ENCODE measurements at regions not wholly inside any gene's neighbourhood (a gene's known extent, or its start where the extent isn't known, plus 50 kb on each side); places are given as distances from the start of the nearest gene placed in this dataset.

DNA sequence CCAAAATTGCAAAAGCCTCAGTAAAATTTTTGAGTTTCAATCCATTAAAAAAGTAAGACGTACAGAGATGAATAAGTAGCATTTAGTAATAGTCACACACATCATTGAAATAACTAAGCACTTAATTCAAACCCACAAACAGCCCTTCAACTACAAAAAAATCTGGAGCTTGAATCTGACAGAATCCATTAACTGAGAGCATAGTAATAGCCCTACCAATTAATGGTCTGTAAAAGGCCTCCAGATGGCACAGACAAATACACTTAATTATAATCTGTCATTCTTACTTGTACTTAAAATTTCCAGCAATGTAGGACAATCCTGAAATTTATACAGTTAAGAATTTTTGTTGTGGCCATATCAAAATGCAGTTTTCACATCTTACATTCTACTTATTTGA lies 246.9 kb downstream of the VGLL3 start:
- DNase-seq = no peak
- in situ Hi-C loops (cut with HindIII; ENCODE audit: low pct_ligation_motif_present, low pct_unique_long_range_greater_than_20kb, low sequenced_read_pairs) = no loop called here

GRCh38 chr3:86743233-86743632 lies 247.7 kb downstream of the VGLL3 start:
- in situ Hi-C loops (cut with HindIII; ENCODE audit: low pct_ligation_motif_present, low pct_unique_long_range_greater_than_20kb, low sequenced_read_pairs) = no loop called here
- DNase-seq = no peak

GRCh38 chr3:86740751-86741150 lies 250.2 kb downstream of the VGLL3 start:
- in situ Hi-C loops (cut with HindIII; ENCODE audit: low pct_ligation_motif_present, low pct_unique_long_range_greater_than_20kb, low sequenced_read_pairs) = no loop called here
- no peak for DNase-seq

DNA sequence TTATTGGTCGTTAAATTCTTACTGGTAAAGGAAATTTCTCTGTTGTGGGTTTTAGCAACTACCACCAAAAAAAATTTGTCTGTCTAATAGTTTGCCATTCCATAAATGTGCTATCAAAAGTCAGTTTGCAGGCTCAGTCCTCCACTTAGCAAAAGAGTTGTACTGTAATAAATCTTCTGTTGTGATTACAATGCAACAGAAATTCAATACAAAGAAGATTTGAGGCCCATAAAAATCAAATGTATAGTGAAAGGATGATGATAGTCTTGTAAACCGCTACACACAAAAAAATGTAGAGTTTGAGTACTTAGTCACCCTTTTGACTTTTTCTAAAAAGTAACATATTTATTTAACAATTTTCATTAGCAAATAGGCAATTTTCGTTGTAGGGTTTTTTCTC lies 251.7 kb downstream of the VGLL3 start:
- DNase-seq = no peak
- in situ Hi-C loops (cut with HindIII; ENCODE audit: low pct_ligation_motif_present, low pct_unique_long_range_greater_than_20kb, low sequenced_read_pairs) = no loop called here

GRCh38 chr3:86738684-86739083 lies 252.3 kb downstream of the VGLL3 start:
- DNase-seq = no peak
- in situ Hi-C loops (cut with HindIII; ENCODE audit: low pct_ligation_motif_present, low pct_unique_long_range_greater_than_20kb, low sequenced_read_pairs) = no loop called here

DNA sequence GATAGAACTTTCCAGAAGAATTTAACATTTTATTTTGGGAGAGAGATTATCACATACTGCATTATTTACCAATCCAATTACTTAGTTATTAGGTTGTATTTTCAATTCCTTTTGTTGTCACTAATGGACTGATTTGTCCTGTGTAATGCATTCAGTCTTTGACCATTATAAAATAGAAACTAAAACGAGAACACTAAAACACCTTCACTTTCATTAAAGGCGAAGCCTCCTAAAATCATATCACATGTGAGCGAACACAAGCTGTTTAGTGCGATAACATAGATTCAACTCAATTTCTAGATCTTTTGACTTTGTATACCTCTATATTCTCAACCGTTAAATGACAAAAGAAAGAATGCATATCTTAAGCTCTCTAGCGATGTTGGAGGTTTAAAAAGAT lies 253.4 kb downstream of the VGLL3 start:
- no peak for DNase-seq
- in situ Hi-C loops (cut with HindIII; ENCODE audit: low pct_ligation_motif_present, low pct_unique_long_range_greater_than_20kb, low sequenced_read_pairs) = no loop called here

GRCh38 chr3:86733257-86733656 lies 257.7 kb downstream of the VGLL3 start:
- in situ Hi-C loops (cut with HindIII; ENCODE audit: low pct_ligation_motif_present, low pct_unique_long_range_greater_than_20kb, low sequenced_read_pairs) = no loop called here
- DNase-seq = no peak

GRCh38 chr3:86731501-86731901 lies 259.4 kb downstream of the VGLL3 start:
- DNase-seq = no peak
- in situ Hi-C loops (cut with HindIII; ENCODE audit: low pct_ligation_motif_present, low pct_unique_long_range_greater_than_20kb, low sequenced_read_pairs) = no loop called here

DNA sequence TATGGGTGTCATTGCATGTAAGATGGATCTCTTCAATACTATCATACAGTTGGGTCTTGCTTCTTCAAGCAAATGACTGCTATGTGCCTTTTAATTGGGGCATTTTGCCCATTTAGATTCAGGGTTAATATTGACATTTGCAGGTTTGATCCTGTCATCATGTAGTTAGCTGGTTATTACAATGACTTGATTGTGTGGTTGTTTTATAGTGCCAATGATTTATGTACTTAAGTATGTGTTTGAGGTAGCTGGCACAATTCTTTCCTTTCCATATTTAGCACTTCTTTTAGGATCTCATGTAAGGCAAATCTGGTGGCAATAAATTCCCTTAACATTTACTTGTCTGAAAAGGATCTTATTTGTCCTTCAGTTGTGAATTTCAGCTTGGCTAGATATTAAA lies 267.5 kb downstream of the VGLL3 start:
- no peak for DNase-seq

GRCh38 chr3:86711634-86712033 lies 279.3 kb downstream of the VGLL3 start:
- in situ Hi-C loops (cut with HindIII; ENCODE audit: low pct_ligation_motif_present, low pct_unique_long_range_greater_than_20kb, low sequenced_read_pairs) = no loop called here
- no peak for DNase-seq

More for the DNA sequence above, 267.5 kb downstream of the VGLL3 start:
- in situ Hi-C loops (cut with HindIII; ENCODE audit: low pct_ligation_motif_present, low pct_unique_long_range_greater_than_20kb, low sequenced_read_pairs) = no loop called here

- no peak for DNase-seq
- in situ Hi-C loops (cut with HindIII; ENCODE audit: low pct_ligation_motif_present, low pct_unique_long_range_greater_than_20kb, low sequenced_read_pairs) = no loop called here
These were observed 282.1 kb downstream of the VGLL3 start for GRCh38 chr3:86708893-86709292.

GRCh38 chr3:86702381-86702958 lies 288.5 kb downstream of the VGLL3 start:
- in situ Hi-C loops (cut with HindIII; ENCODE audit: low pct_ligation_motif_present, low pct_unique_long_range_greater_than_20kb, low sequenced_read_pairs) = no loop called here
- peak; percentile 10 for DNase-seq

DNA sequence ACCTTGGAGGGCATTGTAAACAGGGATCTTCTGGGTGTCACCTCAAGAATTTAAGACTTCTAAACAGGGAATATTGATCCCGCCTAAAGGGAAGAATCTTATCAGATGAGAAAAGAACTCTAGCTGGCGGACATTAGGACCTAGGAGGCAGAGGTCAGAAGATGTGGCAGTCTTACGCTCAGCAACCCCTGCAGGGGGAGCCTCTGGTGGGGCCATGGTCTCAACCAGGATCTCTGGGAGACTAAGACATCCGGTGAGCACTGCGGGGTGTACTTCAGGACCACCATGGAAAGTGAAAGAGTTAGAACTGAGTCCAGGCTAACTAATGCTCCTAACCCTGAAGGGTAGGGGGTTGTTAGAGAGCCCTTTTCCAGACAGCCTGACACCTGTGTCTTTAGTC lies 295.2 kb downstream of the VGLL3 start:
- DNase-seq = no peak
- in situ Hi-C loops (cut with HindIII; ENCODE audit: low pct_ligation_motif_present, low pct_unique_long_range_greater_than_20kb, low sequenced_read_pairs) = no loop called here

DNA sequence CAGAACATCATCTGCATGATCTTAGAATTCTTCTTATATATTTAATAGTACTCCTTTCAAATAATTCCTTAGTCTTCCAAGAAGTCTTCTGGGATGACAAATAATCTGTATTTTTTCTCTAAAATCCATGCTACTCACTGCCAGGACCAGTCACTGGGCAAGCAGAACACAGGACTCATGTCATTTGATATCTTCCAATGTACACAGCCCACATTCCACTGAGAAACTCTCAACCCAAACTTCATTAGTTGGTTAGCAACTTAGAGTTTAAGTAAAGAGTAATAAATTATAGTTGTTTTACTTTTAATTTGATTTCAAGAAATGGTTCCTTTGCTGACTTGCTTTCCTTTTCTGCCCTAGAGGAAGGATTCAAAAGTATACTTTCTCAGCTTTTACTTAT lies 317.0 kb downstream of the VGLL3 start:
- in situ Hi-C loops (cut with HindIII; ENCODE audit: low pct_ligation_motif_present, low pct_unique_long_range_greater_than_20kb, low sequenced_read_pairs) = no loop called here

GRCh38 chr3:86661817-86662216 lies 329.1 kb downstream of the VGLL3 start:
- in situ Hi-C loops (cut with HindIII; ENCODE audit: low pct_ligation_motif_present, low pct_unique_long_range_greater_than_20kb, low sequenced_read_pairs) = no loop called here
- DNase-seq = no peak

More for the DNA sequence above, 317.0 kb downstream of the VGLL3 start:
- no peak for DNase-seq

GRCh38 chr3:86658876-86659275 lies 332.1 kb downstream of the VGLL3 start:
- in situ Hi-C loops (cut with HindIII; ENCODE audit: low pct_ligation_motif_present, low pct_unique_long_range_greater_than_20kb, low sequenced_read_pairs) = no loop called here
- DNase-seq = no peak

- DNase-seq = no peak
- in situ Hi-C loops (cut with HindIII; ENCODE audit: low pct_ligation_motif_present, low pct_unique_long_range_greater_than_20kb, low sequenced_read_pairs) = no loop called here
These were observed 336.0 kb downstream of the VGLL3 start for GRCh38 chr3:86654806-86655460.

DNA sequence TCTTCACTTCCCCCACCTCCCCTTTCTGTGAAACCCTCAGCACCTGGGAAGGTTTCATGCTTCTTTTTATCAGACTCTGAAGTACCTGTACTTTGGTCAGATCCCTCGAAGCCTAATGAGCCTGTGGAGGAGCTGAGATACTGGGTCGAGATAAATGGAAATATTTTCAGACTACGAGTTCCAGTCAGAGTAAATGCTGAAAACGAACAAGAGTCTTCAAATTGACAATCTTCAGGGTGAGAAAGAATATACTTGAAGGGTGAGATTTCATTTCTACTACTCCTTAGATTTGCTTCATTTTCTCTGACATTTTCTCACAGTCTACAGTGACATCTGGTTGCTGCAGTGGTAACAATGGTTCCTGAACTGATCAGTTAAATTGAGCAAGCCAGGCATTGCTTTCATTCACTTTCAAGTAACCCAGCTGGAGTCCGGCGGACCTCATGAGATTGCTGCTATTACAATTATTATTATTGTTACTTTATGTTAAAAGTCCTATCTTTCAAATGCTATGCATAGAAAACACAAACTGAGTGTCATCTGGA lies 337.2 kb downstream of the VGLL3 start:
- in situ Hi-C loops (cut with HindIII; ENCODE audit: low pct_ligation_motif_present, low pct_unique_long_range_greater_than_20kb, low sequenced_read_pairs) = no loop called here
- DNase-seq = no peak

GRCh38 chr3:86648087-86648486 lies 342.9 kb downstream of the VGLL3 start:
- in situ Hi-C loops (cut with HindIII; ENCODE audit: low pct_ligation_motif_present, low pct_unique_long_range_greater_than_20kb, low sequenced_read_pairs) = no loop called here

GRCh38 chr3:86645756-86646155 lies 345.2 kb downstream of the VGLL3 start:
- in situ Hi-C loops (cut with HindIII; ENCODE audit: low pct_ligation_motif_present, low pct_unique_long_range_greater_than_20kb, low sequenced_read_pairs) = no loop called here
- no peak for DNase-seq

More at GRCh38 chr3:86648087-86648486, 342.9 kb downstream of the VGLL3 start:
- DNase-seq = no peak

All from ACHN (cell line).